Islet of Langerhans (tissue), 1 donor: ENCODE measurements at regions not wholly inside any gene's neighbourhood (a gene's known extent, or its start where the extent isn't known, plus 50 kb on each side); places are given as distances from the start of the nearest gene placed in this dataset.

ENCODE experiments used
- FAIRE-seq: peaks from one replicate; lab custom pipeline; 2011; peaks lifted over from hg19 to GRCh38; lab: Jason Lieb, UNC

DNA sequence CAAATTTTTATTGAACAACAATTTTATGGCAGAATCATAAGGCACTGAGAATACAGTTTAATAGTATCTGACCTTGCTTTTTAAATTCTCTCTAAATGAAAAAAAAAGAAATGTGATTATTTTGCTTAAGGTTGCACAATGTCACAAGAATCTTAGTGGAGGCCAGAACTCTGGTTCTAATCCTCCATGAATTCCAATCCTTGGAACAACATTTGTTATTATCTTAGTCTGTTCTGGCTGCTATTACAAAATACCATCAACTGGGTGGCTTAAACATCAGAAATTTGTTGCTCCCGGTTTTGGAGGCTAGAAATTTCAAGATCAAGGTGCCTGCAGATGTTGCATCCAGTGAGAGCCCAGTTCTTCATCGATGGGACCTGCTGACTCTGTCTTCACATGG lies 158.2 kb upstream of the POM121L12 start:
- FAIRE-seq: no peak

DNA sequence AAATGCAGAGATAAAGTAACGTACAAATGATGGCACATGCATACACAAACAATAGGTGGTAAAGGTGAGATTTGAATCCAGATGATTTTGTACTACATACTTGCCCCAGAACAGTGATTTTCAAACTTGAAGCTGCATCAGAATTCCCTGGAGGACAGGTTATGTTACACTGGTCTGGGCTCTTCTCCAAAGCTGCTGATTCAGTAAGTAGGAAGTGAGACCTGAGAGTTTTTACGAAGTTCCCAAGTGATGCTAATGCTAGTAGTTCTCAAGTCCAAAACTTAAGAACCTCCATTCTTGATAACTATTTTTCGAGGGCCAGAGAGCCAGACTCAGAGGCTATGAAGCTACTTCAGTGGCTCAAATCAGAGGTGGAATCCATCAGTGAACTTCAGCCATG lies 159.0 kb upstream of the POM121L12 start:
- FAIRE-seq: no peak

DNA sequence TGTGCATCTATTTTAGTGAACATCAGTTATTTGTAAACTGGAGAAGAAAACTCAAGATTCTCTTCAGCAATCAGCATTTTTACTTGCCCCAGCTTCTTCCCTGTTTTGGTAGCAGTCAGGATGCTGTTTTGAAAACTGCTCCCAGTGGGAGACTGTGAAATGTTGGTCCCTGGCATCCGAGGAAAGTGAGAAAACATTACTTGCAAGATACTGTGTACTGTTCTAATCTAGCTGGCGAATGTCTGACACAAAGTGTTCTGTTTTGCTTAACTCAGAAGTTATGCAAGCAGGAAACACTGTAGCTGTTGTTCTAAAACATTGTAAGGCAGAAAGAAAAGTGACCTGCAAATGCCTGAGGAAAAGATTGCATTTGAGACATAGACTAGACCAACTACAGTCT lies 171.8 kb upstream of the POM121L12 start:
- no peak for FAIRE-seq

DNA sequence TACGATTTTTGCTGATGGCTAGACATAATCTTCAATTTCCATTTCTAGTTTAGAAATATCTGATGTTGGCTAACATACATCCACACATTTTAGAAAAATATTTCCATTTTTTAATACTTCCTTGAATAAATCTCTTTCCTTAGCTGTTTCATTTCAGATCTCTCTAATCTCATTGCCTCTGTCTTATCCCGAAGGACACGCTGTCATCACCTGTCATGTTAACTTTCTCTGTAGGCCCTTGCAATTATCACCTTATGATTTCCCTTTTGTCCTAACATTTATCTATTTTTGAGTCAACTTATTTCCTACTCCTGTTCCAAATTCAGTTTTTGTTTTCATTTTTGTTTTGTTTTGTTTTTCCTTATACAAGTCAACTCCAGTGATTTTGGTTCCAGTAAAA lies 173.1 kb upstream of the POM121L12 start:
- FAIRE-seq: no peak

DNA sequence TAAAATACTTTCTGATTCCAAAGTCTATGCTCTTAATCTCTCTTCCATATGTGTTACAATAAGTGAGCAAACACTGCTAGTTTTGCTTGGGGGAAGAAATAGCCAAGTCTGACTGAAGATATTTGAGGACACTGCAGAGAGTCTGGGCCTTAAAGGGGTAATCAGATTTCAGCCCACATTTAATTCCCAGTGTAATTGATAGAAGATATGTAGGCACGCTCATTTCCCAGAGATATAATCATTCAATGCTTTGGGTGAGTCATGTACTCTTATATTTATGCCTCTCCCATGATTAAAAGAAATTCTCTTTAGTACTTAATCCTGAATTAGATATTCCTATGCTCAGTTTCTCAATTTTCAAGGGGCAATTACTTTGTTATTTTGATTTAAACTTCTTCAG lies 178.1 kb upstream of the POM121L12 start:
- no peak for FAIRE-seq

DNA sequence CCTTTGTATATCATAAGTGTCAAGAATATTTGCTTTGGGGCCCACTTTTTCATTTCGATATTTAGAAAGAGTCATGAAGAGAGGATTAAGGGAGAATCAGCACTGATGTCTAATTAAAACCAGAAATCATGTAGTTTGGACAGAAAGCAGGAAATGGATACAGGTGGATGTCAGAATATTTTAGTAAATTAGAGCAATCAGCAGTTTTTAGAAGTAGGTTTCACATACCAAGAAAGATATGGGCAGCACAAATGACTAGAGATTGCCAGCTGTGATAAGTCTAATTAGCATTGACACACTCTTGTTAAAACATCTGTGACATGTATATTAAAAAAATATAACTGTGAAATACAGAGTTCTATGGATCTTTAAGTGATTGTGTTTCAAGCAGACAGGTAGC lies 180.8 kb upstream of the POM121L12 start:
- FAIRE-seq: no peak

DNA sequence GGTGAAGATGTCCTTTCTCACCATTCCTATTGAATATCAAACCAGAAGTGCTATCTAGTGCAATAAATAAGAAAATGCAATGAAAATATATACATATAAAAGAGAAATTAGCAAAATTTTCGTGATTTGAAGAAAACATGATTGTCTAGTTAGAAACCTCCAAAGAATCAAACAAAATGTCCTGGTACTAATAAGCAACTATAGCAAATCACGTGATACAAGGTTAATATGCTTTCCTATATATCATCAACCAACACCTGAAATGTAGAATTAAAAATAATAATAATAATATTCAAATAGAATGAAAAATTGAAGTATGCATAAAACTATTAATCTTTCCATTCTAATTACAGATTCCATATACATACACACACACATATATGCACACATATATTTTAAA lies 183.9 kb upstream of the POM121L12 start:
- FAIRE-seq: no peak

DNA sequence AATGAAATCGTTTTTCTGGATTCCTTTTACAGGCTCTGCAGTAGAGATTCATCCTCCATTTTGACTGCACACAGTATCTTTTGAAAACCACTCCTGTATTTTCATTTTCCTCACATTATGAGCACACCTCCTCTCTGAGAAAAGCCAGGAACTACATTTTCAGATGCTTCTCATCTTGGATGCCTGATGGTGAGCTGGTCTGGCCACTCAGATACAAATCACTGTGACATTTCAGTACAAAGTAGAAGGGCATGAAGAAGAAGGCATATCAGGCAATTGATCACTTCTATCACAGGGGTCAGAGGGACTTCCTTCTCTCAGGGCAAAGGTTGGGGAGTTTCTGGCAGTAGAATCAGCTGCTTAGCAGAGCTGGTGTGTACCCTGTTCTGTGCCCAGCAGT lies 192.0 kb upstream of the POM121L12 start:
- FAIRE-seq: no peak

DNA sequence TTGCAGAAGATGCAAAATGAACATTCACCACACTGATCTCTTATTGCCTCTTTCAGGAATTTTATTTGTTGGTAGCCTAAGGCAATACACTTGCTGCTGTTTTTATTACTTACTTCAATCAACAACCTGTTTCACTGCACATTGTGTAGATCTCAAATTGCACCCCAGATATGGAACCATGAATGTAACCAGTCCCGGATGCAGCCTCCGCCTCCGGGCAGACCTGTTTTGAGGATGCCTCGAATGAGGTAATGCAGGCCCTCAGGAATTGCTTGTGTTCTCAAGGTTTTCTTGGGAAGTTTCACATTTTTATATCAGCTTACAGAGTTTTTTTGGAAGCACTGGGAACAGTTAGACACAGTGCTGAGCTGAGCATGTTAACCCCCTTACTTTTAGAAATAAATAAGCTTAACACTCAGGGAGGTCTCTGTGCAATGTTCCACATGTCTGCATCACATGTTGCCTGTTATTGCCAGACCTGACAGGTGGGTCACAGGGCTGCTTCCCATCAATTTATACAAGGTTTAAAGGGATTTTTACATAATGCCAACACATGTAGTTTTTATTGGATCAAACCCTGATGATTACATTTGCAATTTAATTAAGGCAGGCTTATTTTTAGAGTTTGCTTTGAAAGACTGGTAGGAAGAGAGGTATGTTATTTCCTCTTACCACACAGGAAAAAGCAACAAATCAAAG lies 193.1 kb upstream of the POM121L12 start:
- no peak for FAIRE-seq

DNA sequence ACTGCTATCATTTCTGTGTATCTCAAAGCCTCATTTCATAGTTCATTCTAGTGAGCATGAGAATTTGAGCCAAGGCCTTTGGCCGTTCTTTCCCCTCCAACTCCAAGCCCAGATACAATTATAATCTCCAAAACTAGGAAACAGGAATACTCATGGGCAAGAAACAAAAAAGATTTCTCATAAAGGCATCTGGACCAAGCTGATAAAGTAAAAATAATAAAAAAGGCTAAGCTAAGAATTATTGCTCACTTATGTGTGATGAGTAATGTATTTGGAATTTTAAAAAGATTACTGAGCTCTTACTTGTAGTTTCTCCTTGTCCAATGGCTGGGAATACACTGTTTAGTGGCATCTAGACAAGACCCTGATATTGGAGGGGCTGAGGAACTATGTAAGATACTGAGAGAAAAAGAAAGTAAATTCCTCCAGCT lies 196.4 kb upstream of the POM121L12 start:
- FAIRE-seq: no peak

DNA sequence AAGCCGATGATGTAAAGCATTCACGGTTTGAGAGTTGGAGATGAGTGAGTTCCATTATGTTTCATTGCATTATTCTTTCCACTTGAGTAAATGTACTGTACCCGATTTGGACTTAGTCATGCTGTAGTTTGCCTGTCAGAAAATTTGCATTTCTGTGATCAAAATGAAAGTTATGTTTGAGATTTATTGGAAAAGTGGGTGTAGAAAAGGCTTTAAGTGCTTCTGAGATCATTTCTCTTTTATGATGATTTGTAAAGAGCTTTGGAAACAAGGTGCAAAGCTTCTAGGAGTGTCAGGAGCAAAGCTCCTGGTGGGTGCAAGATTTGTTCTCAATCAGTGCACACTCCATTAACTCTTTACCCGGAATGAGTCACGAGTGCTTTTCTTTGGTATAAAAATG lies 204.1 kb upstream of the POM121L12 start:
- no peak for FAIRE-seq

DNA sequence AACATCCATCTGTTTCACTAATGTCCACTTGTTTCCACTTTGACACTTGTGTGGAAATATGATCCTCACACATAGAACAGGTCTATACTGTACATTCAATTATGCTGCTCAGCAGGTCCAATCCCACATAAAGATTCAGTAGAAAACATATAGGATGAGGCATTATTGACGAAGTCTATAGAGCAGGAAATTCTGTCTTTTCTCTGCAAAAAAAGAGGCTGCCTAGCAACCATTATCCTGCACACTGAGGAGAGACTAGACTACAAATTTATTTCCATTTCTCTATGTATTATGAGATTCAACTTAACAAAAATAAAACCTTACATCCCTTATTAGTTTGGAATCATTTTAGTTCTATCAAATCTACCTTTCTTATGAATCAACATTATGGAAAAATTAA lies 204.6 kb upstream of the POM121L12 start:
- no peak for FAIRE-seq

DNA sequence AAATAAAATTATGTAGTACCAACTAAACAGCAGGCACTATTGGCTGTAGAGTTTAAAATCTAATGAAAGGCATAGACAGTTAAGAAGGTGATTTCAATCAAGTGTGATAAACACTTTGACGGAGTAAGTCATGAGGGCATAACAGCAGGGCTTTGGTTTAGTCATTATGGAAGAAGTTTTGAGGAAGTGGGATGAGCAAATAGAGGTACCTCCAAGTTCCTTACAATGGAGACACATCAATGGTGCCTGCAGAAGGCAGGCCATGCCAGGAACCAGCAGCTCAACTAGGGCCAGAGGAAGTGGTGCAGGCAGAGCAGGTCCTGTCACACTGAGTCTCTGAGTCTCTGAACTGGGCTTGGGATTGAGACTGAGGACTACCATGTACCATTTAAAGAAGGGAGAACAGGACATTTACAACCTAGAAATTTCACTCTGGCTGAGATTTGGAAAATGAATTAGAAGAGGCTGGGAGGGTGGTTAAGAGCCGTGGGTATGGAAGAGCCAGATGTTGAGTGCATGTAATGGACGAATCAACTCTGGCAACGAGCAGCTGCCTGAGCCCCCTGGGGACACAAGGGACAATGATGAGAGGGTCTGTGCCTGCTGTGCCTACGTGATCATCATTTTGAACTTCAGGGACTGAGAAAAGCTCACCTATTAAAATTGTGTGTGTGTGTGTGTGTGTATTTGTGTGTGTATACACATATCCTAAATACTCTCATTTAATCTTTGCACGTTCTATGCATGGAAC lies 208.7 kb upstream of the POM121L12 start:
- no peak for FAIRE-seq

DNA sequence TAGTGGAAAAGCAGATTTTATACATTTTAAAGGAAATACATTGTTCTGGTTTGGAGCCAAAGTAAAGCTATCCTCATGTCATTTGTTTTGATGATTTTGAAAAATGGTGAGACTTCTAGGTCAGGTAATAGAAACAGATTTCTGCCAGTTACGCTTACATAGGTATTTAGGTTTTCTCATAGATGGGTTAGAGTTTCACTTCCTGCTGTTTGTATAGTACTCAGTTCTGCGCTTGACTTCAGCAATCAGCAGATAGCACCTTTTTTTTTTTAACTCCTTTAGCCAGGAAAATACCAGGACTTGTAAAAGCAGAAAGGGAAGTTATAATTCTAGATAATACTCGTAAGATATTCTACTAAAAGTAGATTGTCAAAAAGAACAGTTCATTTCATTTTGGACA lies 209.8 kb upstream of the POM121L12 start:
- no peak for FAIRE-seq

DNA sequence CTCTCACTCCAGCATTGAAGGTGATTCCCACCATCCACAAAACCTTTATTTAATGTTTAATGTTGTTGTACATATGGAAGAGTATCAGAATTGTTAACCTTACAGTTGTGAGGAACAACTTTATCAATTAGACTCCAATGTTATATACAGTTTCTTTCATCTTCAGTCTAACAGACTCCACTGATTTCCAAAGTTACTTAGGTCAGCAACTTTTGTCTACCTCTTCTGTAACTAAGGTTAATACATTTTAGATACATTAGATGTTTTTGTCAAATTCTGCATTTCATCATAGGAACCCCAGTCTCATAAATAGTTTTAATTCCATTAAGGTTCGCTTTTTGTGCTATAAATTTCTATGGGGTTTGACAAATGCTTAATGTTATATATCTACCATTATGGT lies 223.9 kb upstream of the POM121L12 start:
- FAIRE-seq: no peak

DNA sequence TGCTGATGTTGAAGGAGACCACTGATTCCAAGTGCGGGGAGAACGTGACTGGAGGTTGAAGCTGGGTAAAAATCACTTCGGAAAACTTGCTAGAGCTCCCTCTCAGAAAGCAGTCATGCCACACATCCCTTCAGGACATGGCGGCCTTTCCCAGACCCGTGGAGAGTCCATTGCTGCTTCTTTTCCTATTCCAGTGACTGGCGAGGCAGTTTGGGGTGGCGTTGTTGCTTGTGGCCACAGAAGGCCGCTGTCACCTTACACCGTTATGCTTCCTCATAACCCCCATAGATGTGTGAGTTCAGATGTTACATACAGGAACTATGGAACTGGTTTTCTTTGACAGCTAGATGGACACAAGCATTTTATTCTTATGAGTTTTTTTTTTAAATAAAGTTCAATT lies 235.6 kb upstream of the POM121L12 start:
- FAIRE-seq: no peak

DNA sequence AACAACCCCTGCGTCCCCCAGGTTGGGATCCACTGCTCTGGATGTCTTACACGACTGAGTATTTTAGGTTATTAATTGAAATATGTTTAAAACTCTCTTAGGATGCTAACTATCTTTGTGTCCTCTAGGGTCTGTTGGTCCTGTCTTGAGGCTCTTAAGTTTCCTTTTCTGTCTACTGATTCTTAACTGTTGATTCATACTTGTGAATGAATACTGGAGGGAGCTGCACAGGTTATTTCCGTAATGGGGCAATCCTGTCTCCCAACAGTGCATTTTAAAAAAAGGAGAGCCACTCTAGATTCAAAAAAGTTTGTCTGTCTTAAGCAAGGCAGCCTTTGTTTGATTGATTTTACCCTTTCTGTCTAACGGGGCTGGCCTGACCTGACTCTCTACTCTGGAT lies 237.6 kb upstream of the POM121L12 start:
- FAIRE-seq: no peak

DNA sequence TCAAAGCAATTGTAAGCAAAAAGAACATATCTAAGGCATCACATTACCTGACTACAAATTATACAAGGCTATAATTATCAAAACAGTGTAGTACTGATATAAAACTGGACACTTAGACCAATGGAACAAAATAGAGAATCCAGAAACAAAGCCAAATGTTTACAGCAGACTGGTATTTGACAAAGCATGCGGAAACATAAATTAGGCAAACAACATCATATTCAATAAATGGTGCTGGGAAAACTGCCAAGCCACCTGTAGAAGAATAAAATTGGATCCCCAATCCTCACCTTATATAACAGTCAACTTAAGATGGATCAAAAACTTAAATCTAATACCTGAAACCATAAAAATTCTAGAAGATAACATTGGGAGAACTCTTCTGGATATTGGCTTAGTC lies 240.8 kb upstream of the POM121L12 start:
- FAIRE-seq: no peak

DNA sequence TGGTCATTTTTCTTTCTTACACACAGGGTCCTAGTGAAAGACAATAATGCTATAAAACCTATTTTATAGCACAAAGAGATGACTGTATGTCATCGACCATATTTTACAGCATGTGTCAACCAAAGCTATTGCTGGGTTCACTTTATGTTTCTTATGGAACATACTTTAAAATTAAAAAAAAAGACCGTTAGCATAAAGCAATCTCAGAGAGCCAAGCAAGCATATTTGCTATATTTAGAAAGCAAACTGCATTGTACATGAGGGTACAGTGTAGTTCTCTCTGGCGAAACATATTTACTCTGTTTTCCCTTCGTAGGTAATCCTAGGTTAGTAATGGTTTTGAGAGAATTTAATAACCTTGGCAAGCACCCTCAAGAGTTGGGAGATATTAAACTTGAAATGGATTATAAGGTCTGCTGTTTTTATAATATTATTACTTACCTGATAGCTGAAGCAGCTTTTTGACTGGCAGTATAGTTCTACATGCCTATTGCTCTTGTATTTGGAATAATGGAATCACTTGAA lies 244.2 kb upstream of the POM121L12 start:
- no peak for FAIRE-seq

DNA sequence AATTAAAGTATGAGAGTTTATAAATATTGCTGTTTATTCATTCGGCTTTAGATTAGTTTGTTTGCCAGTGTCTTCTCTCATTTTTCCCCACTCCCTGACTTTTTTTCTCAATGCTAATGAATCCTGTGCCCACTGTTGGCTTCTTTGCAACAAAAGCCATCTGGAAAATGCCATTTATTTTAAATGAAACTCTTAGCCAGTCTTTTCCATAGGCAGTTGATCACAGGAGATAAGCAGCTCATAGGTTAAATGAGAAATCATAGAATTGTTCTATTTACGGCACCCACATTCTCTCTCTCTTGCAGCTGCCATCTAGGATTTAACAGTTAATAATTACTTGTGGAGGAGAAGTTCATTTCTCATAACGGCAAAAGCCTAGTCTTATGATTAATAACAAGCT lies 249.3 kb upstream of the POM121L12 start:
- no peak for FAIRE-seq

DNA sequence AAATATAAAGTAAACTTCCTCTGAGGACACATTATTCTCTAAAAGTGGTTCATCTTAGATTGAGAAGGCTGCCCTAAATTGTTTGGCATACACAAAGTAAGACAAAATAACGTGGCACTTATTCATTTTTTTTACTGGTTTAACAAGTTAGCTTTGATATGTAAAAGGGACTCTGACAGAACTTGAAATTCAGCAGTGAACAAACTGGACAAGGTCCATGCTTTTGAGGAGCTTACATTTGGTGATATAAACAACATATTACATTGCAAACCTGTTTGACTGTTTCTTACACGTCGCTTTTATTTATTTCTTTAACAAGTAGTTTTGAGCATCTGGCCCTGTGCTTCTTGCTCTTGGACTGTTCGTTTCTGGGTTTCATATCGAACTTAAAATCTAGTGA lies 253.1 kb upstream of the POM121L12 start:
- FAIRE-seq: no peak

DNA sequence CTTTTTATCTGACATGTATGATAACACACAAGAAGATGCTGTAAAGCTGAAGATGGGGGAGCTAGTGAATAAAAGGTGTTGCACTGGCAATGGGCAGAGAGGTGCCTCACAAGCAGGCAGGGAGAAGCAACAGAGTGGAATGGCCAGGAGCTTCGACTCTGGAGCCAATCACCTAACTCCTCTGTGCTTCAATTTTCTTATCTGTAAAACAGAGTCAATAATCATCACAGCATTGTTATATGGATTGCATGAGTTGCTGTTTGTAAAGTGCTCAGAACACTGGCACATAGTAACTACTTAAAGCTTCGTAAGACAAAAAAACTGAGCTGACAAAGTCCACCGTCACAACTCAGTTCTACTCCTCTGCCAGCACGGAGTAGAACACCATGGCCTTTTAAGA lies 254.2 kb upstream of the POM121L12 start:
- no peak for FAIRE-seq

DNA sequence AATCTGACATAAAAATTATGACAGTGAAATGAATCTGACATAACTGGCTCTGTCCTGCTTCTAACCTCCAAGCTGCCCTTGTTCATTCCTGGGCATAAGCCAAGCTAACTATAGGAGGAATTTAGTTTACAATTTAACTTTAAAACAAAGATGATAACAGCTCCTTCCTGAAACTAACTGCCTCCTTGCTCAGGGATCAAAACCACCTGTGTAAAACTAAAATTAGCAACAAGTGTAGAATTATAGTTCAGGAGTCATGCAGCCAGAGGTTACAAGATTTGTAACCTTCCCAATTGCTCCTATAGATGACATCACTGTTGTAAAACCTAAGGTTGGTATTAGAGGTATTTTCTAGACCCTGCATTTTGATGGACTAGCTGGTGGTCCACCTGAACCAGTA lies 256.4 kb upstream of the POM121L12 start:
- FAIRE-seq: no peak
